ENCODE measurements at regions not wholly inside any gene's neighbourhood (a gene's known extent, or its start where the extent isn't known, plus 50 kb on each side); places are given as distances from the start of the nearest gene placed in this dataset.

DNA sequence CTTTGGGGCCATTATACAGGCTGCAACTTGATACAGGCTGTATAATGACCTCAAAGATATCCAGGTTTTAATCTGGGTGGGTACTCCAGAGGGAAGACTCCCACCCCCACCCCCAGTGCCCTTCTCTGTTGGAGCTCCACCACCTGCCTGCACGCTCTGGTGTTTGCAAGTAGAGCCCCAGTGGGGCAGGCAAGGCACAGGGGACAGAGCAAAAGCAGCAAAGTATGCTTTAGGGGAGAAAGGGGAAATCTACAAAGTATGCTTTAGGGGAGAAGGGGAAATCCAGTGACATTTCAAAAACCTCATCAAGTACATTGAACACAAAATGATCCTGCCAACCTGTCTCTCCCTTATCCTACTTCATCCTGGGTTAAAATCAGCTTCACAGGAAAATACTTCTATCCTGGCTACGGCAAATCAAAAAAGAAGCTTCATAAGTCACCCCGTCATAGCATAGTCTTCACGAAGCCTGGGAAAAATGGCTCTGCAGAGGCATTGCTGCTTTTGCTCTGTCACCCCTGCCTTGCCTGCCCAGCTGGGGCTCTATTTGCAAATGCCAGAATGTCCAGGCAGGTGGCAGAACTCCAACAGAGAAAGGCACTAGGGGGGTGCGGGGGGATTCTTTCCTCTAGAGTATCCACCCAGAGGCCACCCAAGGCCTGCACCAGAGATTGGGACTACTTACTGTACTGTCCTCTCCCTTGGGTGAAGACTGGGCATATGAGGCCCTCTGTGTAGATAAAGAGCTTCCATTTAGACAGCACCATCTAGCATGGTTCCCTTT lies 60.9 kb upstream of the ATP11B start:
- ATAC-seq (peak; percentile 11), DNase-seq (ENCODE audit: low spot score in 2 of 2) (peak in 1 of 2 donors; percentile 41)
- H3K36me3 Mint-ChIP-seq: no peaks in the 10 kb centered on the region
- no peak overlapping the region for H3K27ac Mint-ChIP-seq
- H3K4me3 Mint-ChIP-seq: no peak overlapping the region
- no peaks in the 10 kb centered on the region for H3K9me3 Mint-ChIP-seq
- H3K4me1 Mint-ChIP-seq: peaks cover 10% of the 10 kb centered on the region

DNA sequence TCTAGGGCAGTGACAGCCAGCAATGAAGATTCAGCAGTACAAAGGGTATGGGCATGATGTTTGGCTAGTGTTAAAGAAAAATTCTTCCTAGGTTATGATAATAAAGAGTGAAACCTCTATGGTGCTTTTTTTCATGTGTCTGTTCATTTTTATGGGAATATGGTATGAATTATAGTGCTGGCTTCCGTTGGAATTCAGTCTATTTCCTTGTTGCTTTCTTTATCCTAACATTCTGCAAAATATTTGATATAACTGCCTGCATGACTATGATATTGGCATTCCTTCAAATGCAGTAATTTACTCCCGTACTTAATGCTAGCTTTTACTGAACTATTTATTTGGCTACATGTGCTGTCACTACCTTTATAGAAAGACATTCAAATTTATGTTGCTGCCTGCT lies 57.6 kb upstream of the ATP11B start:
- Mint-ChIP-seq H3K27ac (no peak overlapping the region), H3K36me3 (no peaks in the 10 kb centered on the region), H3K4me1 (peaks cover under 1% of the 10 kb centered on the region), H3K9me3 (no peaks in the 10 kb centered on the region), H3K4me3 (no peak overlapping the region)
- ATAC-seq (no peak), DNase-seq (ENCODE audit: low spot score in 2 of 2) (no peak)

DNA sequence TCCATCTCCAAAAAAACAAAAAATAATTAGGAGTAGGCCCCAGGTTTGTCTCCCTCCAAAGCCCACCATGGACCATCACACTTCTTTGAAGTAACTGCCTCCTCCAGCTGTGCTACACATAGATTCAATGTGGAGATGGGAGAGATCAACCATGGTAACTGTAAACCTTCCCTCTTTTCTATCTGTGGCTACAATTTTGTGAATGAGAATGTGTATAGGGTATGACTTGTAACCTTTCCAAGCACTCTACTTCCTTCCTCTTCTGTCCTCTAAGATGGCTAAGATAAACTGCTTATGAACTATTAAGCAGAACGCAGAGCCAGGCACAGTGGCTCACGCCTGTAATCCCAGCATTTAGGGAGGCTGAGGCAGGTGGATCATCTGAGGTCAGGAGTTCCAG lies 55.5 kb upstream of the ATP11B start:
- no peak for ATAC-seq
- no peak overlapping the region for H3K4me3 Mint-ChIP-seq
- no peaks in the 10 kb centered on the region for H3K9me3 Mint-ChIP-seq

GRCh38 chr3:182738583-182739411 lies 54.5 kb upstream of the ATP11B start:
- H3K36me3 Mint-ChIP-seq: no peaks in the 10 kb centered on the region
- H3K27ac Mint-ChIP-seq: no peak overlapping the region
- H3K4me3 Mint-ChIP-seq: no peak overlapping the region
- no peaks in the 10 kb centered on the region for H3K9me3 Mint-ChIP-seq
- ATAC-seq: peak; percentile 13
- DNase-seq (ENCODE audit: low spot score in 2 of 2): peak in 1 of 2 donors; percentile 33
- H3K4me1 Mint-ChIP-seq: no peaks in the 10 kb centered on the region

More for the DNA sequence above, 55.5 kb upstream of the ATP11B start:
- no peak overlapping the region for H3K27ac Mint-ChIP-seq
- no peaks in the 10 kb centered on the region for H3K36me3 Mint-ChIP-seq
- no peaks in the 10 kb centered on the region for H3K4me1 Mint-ChIP-seq
- DNase-seq (ENCODE audit: low spot score in 2 of 2): no peak

DNA sequence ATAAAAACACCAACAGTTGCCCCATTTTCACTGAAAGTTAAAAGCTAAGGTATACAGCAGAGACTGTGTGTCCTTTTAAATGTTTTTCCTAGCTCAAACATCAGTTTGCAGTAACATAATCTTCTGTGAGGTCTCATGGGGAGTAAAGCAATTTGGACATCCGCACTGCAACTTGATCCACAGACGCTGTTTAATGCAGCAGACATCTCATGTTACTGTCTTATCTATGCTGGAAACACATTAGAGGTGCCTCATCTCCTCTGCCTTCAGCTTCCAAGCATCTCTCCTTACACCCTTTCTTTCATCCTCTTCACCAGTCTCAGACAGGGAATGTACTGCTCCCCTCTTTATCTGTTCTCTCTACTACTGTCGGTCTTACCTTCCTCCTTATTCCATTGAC lies 53.7 kb upstream of the ATP11B start:
- Mint-ChIP-seq H3K4me3 (no peak overlapping the region), H3K4me1 (no peaks in the 10 kb centered on the region)

GRCh38 chr3:182740710-182741109 lies 52.6 kb upstream of the ATP11B start:
- H3K9me3 Mint-ChIP-seq: no peaks in the 10 kb centered on the region
- H3K27ac Mint-ChIP-seq: no peak overlapping the region
- DNase-seq (ENCODE audit: low spot score in 2 of 2): no peak
- no peak for ATAC-seq
- no peaks in the 10 kb centered on the region for H3K36me3 Mint-ChIP-seq
- no peak overlapping the region for H3K4me3 Mint-ChIP-seq
- no peaks in the 10 kb centered on the region for H3K4me1 Mint-ChIP-seq

More for the DNA sequence above, 53.7 kb upstream of the ATP11B start:
- ATAC-seq (no peak), DNase-seq (ENCODE audit: low spot score in 2 of 2) (peak in 1 of 2 donors; percentile 25)
- H3K36me3 Mint-ChIP-seq: no peaks in the 10 kb centered on the region
- no peak overlapping the region for H3K27ac Mint-ChIP-seq
- H3K9me3 Mint-ChIP-seq: no peaks in the 10 kb centered on the region

- H3K4me3 Mint-ChIP-seq: no peak overlapping the region
- no peaks in the 10 kb centered on the region for H3K9me3 Mint-ChIP-seq
- ATAC-seq (no peak), DNase-seq (ENCODE audit: low spot score in 2 of 2) (no peak)
- no peak overlapping the region for H3K27ac Mint-ChIP-seq
- no peaks in the 10 kb centered on the region for H3K36me3 Mint-ChIP-seq
- no peaks in the 10 kb centered on the region for H3K4me1 Mint-ChIP-seq
Measured at GRCh38 chr3:182741214-182741613, 52.1 kb upstream of the ATP11B start.
